ENCODE measurements at regions not wholly inside any gene's neighbourhood (a gene's known extent, or its start where the extent isn't known, plus 50 kb on each side); places are given as distances from the start of the nearest gene placed in this dataset.

- DNase-seq (ENCODE audit: low read depth): no peak
- TF ChIP-seq, protein P1, sequence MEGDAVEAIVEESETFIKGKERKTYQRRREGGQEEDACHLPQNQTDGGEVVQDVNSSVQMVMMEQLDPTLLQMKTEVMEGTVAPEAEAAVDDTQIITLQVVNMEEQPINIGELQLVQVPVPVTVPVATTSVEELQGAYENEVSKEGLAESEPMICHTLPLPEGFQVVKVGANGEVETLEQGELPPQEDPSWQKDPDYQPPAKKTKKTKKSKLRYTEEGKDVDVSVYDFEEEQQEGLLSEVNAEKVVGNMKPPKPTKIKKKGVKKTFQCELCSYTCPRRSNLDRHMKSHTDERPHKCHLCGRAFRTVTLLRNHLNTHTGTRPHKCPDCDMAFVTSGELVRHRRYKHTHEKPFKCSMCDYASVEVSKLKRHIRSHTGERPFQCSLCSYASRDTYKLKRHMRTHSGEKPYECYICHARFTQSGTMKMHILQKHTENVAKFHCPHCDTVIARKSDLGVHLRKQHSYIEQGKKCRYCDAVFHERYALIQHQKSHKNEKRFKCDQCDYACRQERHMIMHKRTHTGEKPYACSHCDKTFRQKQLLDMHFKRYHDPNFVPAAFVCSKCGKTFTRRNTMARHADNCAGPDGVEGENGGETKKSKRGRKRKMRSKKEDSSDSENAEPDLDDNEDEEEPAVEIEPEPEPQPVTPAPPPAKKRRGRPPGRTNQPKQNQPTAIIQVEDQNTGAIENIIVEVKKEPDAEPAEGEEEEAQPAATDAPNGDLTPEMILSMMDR (conservative IDR thresholded peaks at IDR 0.05; ENCODE audit: low read depth, low read length): no peak
- H3K4me3 ChIP-seq (ENCODE audit: low read depth, low read length): no peak overlapping the region
These were observed 538.4 kb upstream of the NRSN1 start for GRCh38 chr6:23587582-23587981.

DNA sequence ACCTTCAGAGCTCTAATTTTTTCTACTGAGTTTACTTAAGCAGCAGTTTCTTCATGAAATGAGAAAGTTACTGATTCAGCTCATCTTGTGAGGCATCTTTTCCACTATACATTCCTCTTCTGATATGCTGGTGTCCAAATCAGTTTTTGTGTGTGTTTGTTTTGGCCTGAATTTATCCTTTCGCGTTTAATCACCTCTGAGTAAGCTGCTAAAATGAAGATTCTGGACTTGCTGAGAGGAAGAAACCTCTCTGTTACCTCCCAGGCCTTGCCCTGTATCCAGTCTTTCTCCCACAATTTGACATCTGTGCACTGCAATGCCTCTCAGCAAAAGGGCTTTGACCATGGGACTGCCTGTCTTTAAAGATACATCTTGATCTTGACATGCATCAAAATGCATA is 536.2 kb upstream of the NRSN1 start:
- H3K4me3 ChIP-seq (ENCODE audit: low read depth, low read length): no peak overlapping the region
- DNase-seq (ENCODE audit: low read depth): no peak
- TF ChIP-seq, protein P1 (conservative IDR thresholded peaks at IDR 0.05; ENCODE audit: low read depth, low read length): no peak

DNA sequence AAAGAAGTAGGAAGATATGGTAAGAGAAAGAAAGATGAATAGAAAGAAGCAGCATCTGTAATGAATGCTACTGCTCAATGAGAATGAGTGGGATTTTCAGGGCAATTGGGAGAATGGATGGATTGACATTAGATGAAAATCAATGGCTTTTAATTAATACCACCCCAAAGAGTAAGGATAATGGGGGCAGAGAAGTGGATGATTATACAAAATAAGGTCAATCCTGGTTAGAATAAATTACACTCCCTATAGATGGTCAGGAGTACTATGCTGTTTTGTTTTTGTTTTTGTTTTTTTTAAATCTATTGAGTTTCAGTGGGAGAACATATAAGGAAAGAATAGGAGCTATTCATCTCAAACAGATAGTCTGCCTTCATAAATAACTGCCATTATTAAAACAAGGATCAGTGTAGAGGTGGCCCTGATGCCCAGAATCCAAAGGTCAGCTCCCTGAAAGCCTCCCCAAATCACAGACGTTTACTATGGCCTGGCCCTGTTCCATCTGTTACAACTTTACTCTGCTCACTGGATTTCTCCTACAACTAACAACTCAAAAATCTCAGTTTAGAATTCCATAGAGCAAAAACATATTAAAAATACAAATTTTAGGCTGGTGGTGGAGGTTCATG is 535.4 kb upstream of the NRSN1 start:
- H3K4me3 ChIP-seq (ENCODE audit: low read depth, low read length): no peak overlapping the region
- TF ChIP-seq, protein P1 (conservative IDR thresholded peaks at IDR 0.05; ENCODE audit: low read depth, low read length): no peak
- DNase-seq (ENCODE audit: low read depth): no peak

GRCh38 chr6:23591761-23592160 is 534.3 kb upstream of the NRSN1 start:
- TF ChIP-seq, protein P1 (conservative IDR thresholded peaks at IDR 0.05; ENCODE audit: low read depth, low read length): no peak
- DNase-seq (ENCODE audit: low read depth): no peak
- H3K4me3 ChIP-seq (ENCODE audit: low read depth, low read length): no peak overlapping the region

GRCh38 chr6:23600118-23600517 is 525.9 kb upstream of the NRSN1 start:
- no peak for DNase-seq (ENCODE audit: low read depth)
- TF ChIP-seq, protein P1 (conservative IDR thresholded peaks at IDR 0.05; ENCODE audit: low read depth, low read length): no peak
- no peak overlapping the region for H3K4me3 ChIP-seq (ENCODE audit: low read depth, low read length)

- H3K4me3 ChIP-seq (ENCODE audit: low read depth, low read length): no peak overlapping the region
- TF ChIP-seq, protein P1 (conservative IDR thresholded peaks at IDR 0.05; ENCODE audit: low read depth, low read length): no peak
- DNase-seq (ENCODE audit: low read depth): peak; percentile 84
These were observed 524.1 kb upstream of the NRSN1 start for GRCh38 chr6:23601811-23602345.

GRCh38 chr6:23608931-23609435 is 517.0 kb upstream of the NRSN1 start:
- DNase-seq (ENCODE audit: low read depth): no peak
- TF ChIP-seq, protein P1 (conservative IDR thresholded peaks at IDR 0.05; ENCODE audit: low read depth, low read length): no peak
- no peak overlapping the region for H3K4me3 ChIP-seq (ENCODE audit: low read depth, low read length)
